Ovary (tissue), 7 donors: ENCODE measurements at regions not wholly inside any gene's neighbourhood (a gene's known extent, or its start where the extent isn't known, plus 50 kb on each side); places are given as distances from the start of the nearest gene placed in this dataset.

ENCODE experiments used
- DNase-seq, 5 donors: peaks; one replicate each; pipeline ENCODE4 v3.0.0-alpha.2; 2019 to 2020
- H3K27ac ChIP-seq, 2 donors: fragments of 200-600 bp; one replicate each; pipeline versions ENCODE4 v1.5.1 to v1.8.0; 2019 to 2022
- H3K27me3 ChIP-seq: fragments of 200-600 bp; one replicate; pipeline ENCODE4 v1.8.0; 2022
- H3K36me3 ChIP-seq: fragments of 200-600 bp; sonication (generic); one replicate; pipeline ENCODE4 v1.5.1; 2019
- H3K4me1 ChIP-seq: one replicate; pipeline ENCODE4 v1.8.1; 2013; ENCODE audit warnings: mild to moderate bottlenecking, moderate library complexity; ENCODE audit not compliant: insufficient read depth
- H3K4me3 ChIP-seq: fragments of 200-600 bp; sonication (generic); one replicate; pipeline ENCODE4 v1.5.1; 2017
- H3K9me3 ChIP-seq, 2 donors: fragments of 200-600 bp in 1 of 2; sonication (generic) in 1 of 2; one replicate each; pipeline versions ENCODE4 v1.5.1 to v1.8.1; 2013 to 2019; ENCODE audit warnings: mild to moderate bottlenecking in 1 of 2, moderate library complexity in 1 of 2
- CTCF ChIP-seq, 3 donors: fragments of 450-650 bp in 2 of 3; fragments of 200-600 bp in 1 of 3; IDR thresholded peaks; one replicate each; pipeline versions ENCODE4 v1.5.1 to v1.8.0; 2016 to 2022; ENCODE audit warnings: antibody characterized with exemption in 3 of 3, mild to moderate bottlenecking in 1 of 3
- EP300 ChIP-seq: sonication (generic); formaldehyde crosslinking; IDR thresholded peaks from one replicate; pipeline ENCODE4 v1.6.1; 2017; ENCODE audit warnings: antibody characterized with exemption
- POLR2A ChIP-seq: fragments of 450-650 bp; IDR thresholded peaks from one replicate; pipeline ENCODE4 v1.6.1; 2017; ENCODE audit warnings: antibody characterized with exemption, mild to moderate bottlenecking, moderate library complexity
- WGBS, 3 donors: extraction: QIAGEN DNeasy Blood & Tissue Kit in 1 of 3; methylation state at CpG; one replicate each; pipeline versions ENCODE4 v1.1.5 to v1.1.7; 2013 to 2017; 5-methylcytosine and 5-hydroxymethylcytosine counted together
- intact Hi-C, 4 donors: fragments of 100-400 bp; cut with DNase I; formaldehyde crosslinking; loops; one replicate each; pipeline versions ENCODE4 v1.11.0 to v1.15.1; 2022 to 2023
- donor health status: DM: no; HTN: no; CAD: no; lungs with moderate emphysema.
- donor health status: DM: no; HTN: no; CAD: no.
- donor health status: Bipolar disorder and iron deficiency.
- donor health status: DM: no; HTN: no; CAD: no.
- donor health status: DM: yes; HTN: yes; CAD: no.

GRCh38 chr6:170124836-170125235, 166.0 kb downstream of the DLL1 start:
- no peaks in the 10 kb centered on the region for H3K4me1 ChIP-seq
- no peaks in the 10 kb centered on the region for H3K9me3 ChIP-seq
- DNase-seq, result peak in 1 of 5 donors; percentile 28
- WGBS, 3 donors, result 36 to 65% (median 62%) methylated on average over 5 of the region's 5 CpGs
- no peaks in the 10 kb centered on the region for H3K27me3 ChIP-seq
- TF ChIP-seq POLR2A (no peak), EP300 (no peak), CTCF (IDR thresholded peaks at IDR 0.05) (no peak)
- no peak overlapping the region for H3K27ac ChIP-seq
- no peaks in the 10 kb centered on the region for H3K36me3 ChIP-seq
- intact Hi-C loops, result no loop called here
- H3K4me3 ChIP-seq, result no peak overlapping the region

GRCh38 chr6:170124150-170124549, 166.7 kb downstream of the DLL1 start:
- TF ChIP-seq POLR2A, result no peak
- no peak for TF ChIP-seq EP300
- no peak for TF ChIP-seq CTCF (IDR thresholded peaks at IDR 0.05)
- no peak overlapping the region for H3K27ac ChIP-seq
- no peaks in the 10 kb centered on the region for H3K9me3 ChIP-seq
- no peaks in the 10 kb centered on the region for H3K36me3 ChIP-seq
- peak in 1 of 5 donors; percentile 1 for DNase-seq
- WGBS, 3 donors, result 78 to 92% (median 87%) methylated on average over 2 of the region's 2 CpGs
- H3K27me3 ChIP-seq, result no peaks in the 10 kb centered on the region
- H3K4me3 ChIP-seq, result no peak overlapping the region
- no peaks in the 10 kb centered on the region for H3K4me1 ChIP-seq
- intact Hi-C loops, result no loop called here

GRCh38 chr6:170122651-170123050, 168.2 kb downstream of the DLL1 start:
- H3K4me1 ChIP-seq, result no peaks in the 10 kb centered on the region
- H3K27ac ChIP-seq, result no peak overlapping the region
- no peak for DNase-seq
- intact Hi-C loops, result no loop called here
- no peaks in the 10 kb centered on the region for H3K36me3 ChIP-seq
- H3K9me3 ChIP-seq, result no peaks in the 10 kb centered on the region
- WGBS, 3 donors, result 59 to 77% (median 70%) methylated on average over 1 of the region's 1 CpG
- TF ChIP-seq EP300 (no peak), CTCF (IDR thresholded peaks at IDR 0.05) (no peak), POLR2A (no peak)
- H3K4me3 ChIP-seq, result no peak overlapping the region
- no peaks in the 10 kb centered on the region for H3K27me3 ChIP-seq

- peak in 3 of 5 donors; percentile 3 to 30 (median 10) for DNase-seq
- Histone ChIP-seq H3K4me1 (peaks cover 3% of the 10 kb centered on the region), H3K4me3 (no peak overlapping the region), H3K36me3 (no peaks in the 10 kb centered on the region), H3K9me3 (no peaks in the 10 kb centered on the region), H3K27me3 (no peaks in the 10 kb centered on the region), H3K27ac (no peak overlapping the region)
- WGBS, 3 donors, result 85 to 86% (median 86%) methylated on average over 21 of the region's 21 CpGs
- intact Hi-C loops, result loop anchor here in 1 of 4 donors (10.0 kb wide), 1 partner anchor 263 kb away; no protein-coding TSS in a partner anchor
- TF ChIP-seq EP300 (no peak), POLR2A (no peak), CTCF (IDR thresholded peaks at IDR 0.05) (no peak)
Measured at GRCh38 chr6:170117111-170117972, 173.5 kb downstream of the DLL1 start.
